GM18505 (cell line): ENCODE measurements at regions not wholly inside any gene's neighbourhood (a gene's known extent, or its start where the extent isn't known, plus 50 kb on each side); places are given as distances from the start of the nearest gene placed in this dataset.

ENCODE experiments used
- ATAC-seq: cut with Tn5 transposase; IDR thresholded peaks from one replicate; pipeline ENCODE4 v1.9.1; 2021; ENCODE audit not compliant: unreplicated experiment
- POLR2A ChIP-seq: IDR thresholded peaks from 4 replicates; pipeline ENCODE4 v1.6.1; 2011; ENCODE audit warnings: borderline replicate concordance; ENCODE audit not compliant: insufficient read depth, insufficient read length; ENCODE audit errors: extremely low read depth

GRCh38 chr4:14362385-14362784, 639.9 kb upstream of the CPEB2 start:
- no peak for TF ChIP-seq POLR2A
- ATAC-seq, result no peak

GRCh38 chr4:14364953-14365536, 637.2 kb upstream of the CPEB2 start:
- no peak for ATAC-seq

GRCh38 chr4:14368391-14368790, 633.9 kb upstream of the CPEB2 start:
- ATAC-seq, result no peak
- TF ChIP-seq POLR2A, result no peak

More at GRCh38 chr4:14364953-14365536, 637.2 kb upstream of the CPEB2 start:
- no peak for TF ChIP-seq POLR2A

- TF ChIP-seq POLR2A, result no peak
- no peak for ATAC-seq
Observed at GRCh38 chr4:14371131-14371530, 631.1 kb upstream of the CPEB2 start.

GRCh38 chr4:14375816-14376215, 626.5 kb upstream of the CPEB2 start:
- TF ChIP-seq POLR2A, result no peak
- no peak for ATAC-seq

- ATAC-seq, result no peak
- no peak for TF ChIP-seq POLR2A
Observed at GRCh38 chr4:14379183-14379582, 623.1 kb upstream of the CPEB2 start.

GRCh38 chr4:14383652-14384051, 618.6 kb upstream of the CPEB2 start:
- peak; percentile 85 for ATAC-seq
- TF ChIP-seq POLR2A, result no peak

- ATAC-seq, result no peak
- TF ChIP-seq POLR2A, result no peak
Observed at GRCh38 chr4:14384824-14385223, 617.5 kb upstream of the CPEB2 start.

- ATAC-seq, result no peak
- no peak for TF ChIP-seq POLR2A
Observed at GRCh38 chr4:14386196-14386595, 616.1 kb upstream of the CPEB2 start.

GRCh38 chr4:14387647-14388046, 614.6 kb upstream of the CPEB2 start:
- no peak for ATAC-seq
- no peak for TF ChIP-seq POLR2A

GRCh38 chr4:14392378-14392777, 609.9 kb upstream of the CPEB2 start:
- no peak for ATAC-seq

GRCh38 chr4:14396183-14396582, 606.1 kb upstream of the CPEB2 start:
- no peak for TF ChIP-seq POLR2A
- no peak for ATAC-seq

More at GRCh38 chr4:14392378-14392777, 609.9 kb upstream of the CPEB2 start:
- no peak for TF ChIP-seq POLR2A

GRCh38 chr4:14399848-14400247, 602.4 kb upstream of the CPEB2 start:
- TF ChIP-seq POLR2A, result no peak
- ATAC-seq, result no peak

GRCh38 chr4:14400307-14400706, 602.0 kb upstream of the CPEB2 start:
- TF ChIP-seq POLR2A, result no peak
- no peak for ATAC-seq

- TF ChIP-seq POLR2A, result no peak
- ATAC-seq, result no peak
Observed at GRCh38 chr4:14403132-14403531, 599.1 kb upstream of the CPEB2 start.
